GM23248 (cell line): ENCODE measurements at regions not wholly inside any gene's neighbourhood (a gene's known extent, or its start where the extent isn't known, plus 50 kb on each side); places are given as distances from the start of the nearest gene placed in this dataset.

Experiments
- DNase-seq: peaks from one replicate; pipeline ENCODE4 v3.0.0-alpha.2; 2015
- H2AFZ ChIP-seq: fragments of 200-600 bp; sonication (generic); 2 replicates; pipeline ENCODE4 v1.6.1; 2016; ENCODE audit warnings: antibody characterized with exemption
- H3F3A ChIP-seq: fragments of 200-600 bp; sonication (generic); 2 replicates; pipeline ENCODE4 v1.6.1; 2016; ENCODE audit warnings: mild to moderate bottlenecking, antibody characterized with exemption, mixed run types; ENCODE audit not compliant: insufficient read depth
- H3K27ac ChIP-seq: fragments of 200-600 bp; sonication (generic); 2 replicates; pipeline ENCODE4 v1.5.1; 2016; ENCODE audit warnings: mild to moderate bottlenecking
- H3K27me3 ChIP-seq: fragments of 200-600 bp; sonication (generic); replicated peaks from 2 replicates; pipeline ENCODE4 v1.6.1; 2016; ENCODE audit warnings: mild to moderate bottlenecking; ENCODE audit not compliant: insufficient read depth
- H3K36me3 ChIP-seq: fragments of 200-600 bp; sonication (generic); 2 replicates; pipeline ENCODE4 v1.6.1; 2016; ENCODE audit warnings: low read depth, mild to moderate bottlenecking
- H3K4me1 ChIP-seq: fragments of 200-600 bp; sonication (generic); 2 replicates; pipeline ENCODE4 v1.6.1; 2016; ENCODE audit warnings: mild to moderate bottlenecking; ENCODE audit not compliant: insufficient read depth
- H3K4me2 ChIP-seq: fragments of 200-600 bp; sonication (generic); one replicate; pipeline ENCODE4 v1.6.1; 2016; ENCODE audit warnings: mild to moderate bottlenecking; ENCODE audit not compliant: unreplicated experiment
- H3K4me3 ChIP-seq: fragments of 200-600 bp; sonication (generic); 2 replicates; pipeline ENCODE4 v1.5.1; 2016; ENCODE audit warnings: mild to moderate bottlenecking
- H3K79me2 ChIP-seq: fragments of 200-600 bp; sonication (generic); 2 replicates; pipeline ENCODE4 v1.6.1; 2016; ENCODE audit warnings: mild to moderate bottlenecking; ENCODE audit not compliant: insufficient read depth
- H3K9ac ChIP-seq: fragments of 200-600 bp; sonication (generic); 2 replicates; pipeline ENCODE4 v1.6.1; 2016; ENCODE audit warnings: mild to moderate bottlenecking
- H3K9me2 ChIP-seq: fragments of 200-600 bp; sonication (generic); 2 replicates; pipeline ENCODE4 v1.6.1; 2016; ENCODE audit warnings: mixed run types, mild to moderate bottlenecking, moderate library complexity; ENCODE audit not compliant: insufficient read depth
- H3K9me3 ChIP-seq: fragments of 200-600 bp; sonication (generic); one replicate; pipeline ENCODE4 v1.6.1; 2017; ENCODE audit warnings: low read depth
- H4K20me1 ChIP-seq: fragments of 200-600 bp; sonication (generic); 2 replicates; pipeline ENCODE4 v1.6.0; 2016; ENCODE audit not compliant: insufficient read depth
- EZH2 ChIP-seq: fragments of 200-600 bp; sonication (generic); IDR thresholded peaks from 2 replicates; pipeline ENCODE4 v1.6.1; 2018; ENCODE audit warnings: antibody characterized with exemption, mild to moderate bottlenecking; ENCODE audit not compliant: insufficient read depth, poor library complexity, severe bottlenecking
- EZH2phosphoT487 ChIP-seq: fragments of 200-600 bp; sonication (generic); IDR thresholded peaks from 2 replicates; pipeline ENCODE4 v1.6.1; 2018; ENCODE audit warnings: antibody characterized with exemption, moderate library complexity, mild to moderate bottlenecking, low read depth; ENCODE audit not compliant: insufficient read depth
- WGBS, 2 experiments: methylation state at CpG; one replicate each; pipeline ENCODE4 v1.1.6; 2015 to 2017; ENCODE audit warnings: low lambda C conversion rate in 2 of 2, low coverage in 1 of 2; ENCODE audit errors: missing lambda C conversion rate in 2 of 2; 5-methylcytosine and 5-hydroxymethylcytosine counted together
- in situ Hi-C: fragments of 300-500 bp; cut with MboI; formaldehyde crosslinking; loops from 2 replicates; pipeline ENCODE4 v1.15.0; 2020

- WGBS, 2 experiments: 15 to 25% methylated on average over 5 of the region's 5 CpGs
- H3K4me1 ChIP-seq: no peaks in the 10 kb centered on the region
- H3K4me2 ChIP-seq: no peak overlapping the region
- H3K36me3 ChIP-seq: no peaks in the 10 kb centered on the region
- no peak overlapping the region for H3K4me3 ChIP-seq
- in situ Hi-C loops: no loop called here
- no peaks in the 10 kb centered on the region for H3K27me3 ChIP-seq
- no peaks in the 10 kb centered on the region for H3K9me2 ChIP-seq
- H3K79me2 ChIP-seq: no peaks in the 10 kb centered on the region
- no peak overlapping the region for H3K9ac ChIP-seq
- H3F3A ChIP-seq: no peaks in the 10 kb centered on the region
- DNase-seq: no peak
- no peaks in the 10 kb centered on the region for H3K9me3 ChIP-seq
- H3K27ac ChIP-seq: no peak overlapping the region
- H2AFZ ChIP-seq: no peak overlapping the region
- TF ChIP-seq EZH2phosphoT487 (no peak), EZH2 (no peak)
- H4K20me1 ChIP-seq: no peaks in the 10 kb centered on the region
Observed at GRCh38 chr4:178102139-178102538, 659.9 kb upstream of the AGA start.

- Histone ChIP-seq H3K79me2 (no peaks in the 10 kb centered on the region), H4K20me1 (no peaks in the 10 kb centered on the region), H2AFZ (no peak overlapping the region), H3K4me2 (no peak overlapping the region), H3K27me3 (no peaks in the 10 kb centered on the region), H3K4me1 (no peaks in the 10 kb centered on the region), H3K9me3 (no peaks in the 10 kb centered on the region), H3K27ac (no peak overlapping the region), H3F3A (no peaks in the 10 kb centered on the region), H3K9me2 (0 out of 2 replicates have a peak, but pooled peaks cover 3% of the 10 kb centered on the region), H3K36me3 (no peaks in the 10 kb centered on the region), H3K4me3 (no peak overlapping the region), H3K9ac (no peak overlapping the region)
- in situ Hi-C loops: no loop called here
- DNase-seq: no peak
- TF ChIP-seq EZH2phosphoT487 (no peak), EZH2 (no peak)
- WGBS, 2 experiments: 11 to 18% methylated on average over 2 of the region's 2 CpGs
Observed at GRCh38 chr4:178105242-178105641, 663.0 kb upstream of the AGA start.

GRCh38 chr4:178136736-178137345 lies 694.6 kb upstream of the AGA start:
- 59 to 64% methylated on average over 19 of the region's 19 CpGs for WGBS, 2 experiments
- Histone ChIP-seq H3K4me1 (no peaks in the 10 kb centered on the region), H3K9ac (no peak overlapping the region), H3K4me2 (no peak overlapping the region), H3K36me3 (no peaks in the 10 kb centered on the region), H3K27me3 (no peaks in the 10 kb centered on the region), H4K20me1 (no peaks in the 10 kb centered on the region), H3F3A (no peaks in the 10 kb centered on the region), H3K9me3 (peaks cover 5% of the 10 kb centered on the region), H2AFZ (no peak overlapping the region), H3K27ac (no peak overlapping the region), H3K79me2 (no peaks in the 10 kb centered on the region), H3K4me3 (no peak overlapping the region), H3K9me2 (no peaks in the 10 kb centered on the region)
- DNase-seq: no peak
- no peak for TF ChIP-seq EZH2phosphoT487
- TF ChIP-seq EZH2: no peak
- in situ Hi-C loops: no loop called here

- DNase-seq: no peak
- in situ Hi-C loops: no loop called here
- Histone ChIP-seq H3K4me1 (no peaks in the 10 kb centered on the region), H3K27ac (no peak overlapping the region), H3K4me2 (no peak overlapping the region), H3K36me3 (no peaks in the 10 kb centered on the region), H3K79me2 (no peaks in the 10 kb centered on the region), H3K27me3 (no peaks in the 10 kb centered on the region), H2AFZ (no peak overlapping the region), H4K20me1 (no peaks in the 10 kb centered on the region), H3K9ac (no peak overlapping the region), H3K9me2 (no peaks in the 10 kb centered on the region), H3F3A (no peaks in the 10 kb centered on the region), H3K9me3 (peaks cover 5% of the 10 kb centered on the region), H3K4me3 (no peak overlapping the region)
- 56 to 64% methylated on average over 22 of the region's 22 CpGs for WGBS, 2 experiments
- TF ChIP-seq EZH2 (no peak), EZH2phosphoT487 (no peak)
Observed at GRCh38 chr4:178137732-178138471, 695.7 kb upstream of the AGA start.
